AG09309 (cell line): ENCODE measurements at regions not wholly inside any gene's neighbourhood (a gene's known extent, or its start where the extent isn't known, plus 50 kb on each side); places are given as distances from the start of the nearest gene placed in this dataset.

Experiments
- DNase-seq: peaks from one replicate; pipeline ENCODE4 v3.0.0-alpha.2; 2010; ENCODE audit warnings: low read depth
- H3K4me3 ChIP-seq: 2 replicates; pipeline ENCODE4 v1.5.1; 2011; ENCODE audit warnings: mild to moderate bottlenecking, low read depth, low read length, moderate library complexity; ENCODE audit not compliant: control insufficient read depth
- CTCF ChIP-seq: IDR thresholded peaks from 2 replicates; pipeline ENCODE4 v1.5.1; 2011; ENCODE audit warnings: mild to moderate bottlenecking, low read depth, low read length, inconsistent platforms; ENCODE audit not compliant: insufficient read depth, control insufficient read depth; ENCODE audit errors: missing control alignments

- no peak overlapping the region for H3K4me3 ChIP-seq
- DNase-seq = no peak
- no peak for TF ChIP-seq CTCF
These were observed 61.3 kb upstream of the HEY2 start for GRCh38 chr6:125688138-125688537.

- TF ChIP-seq CTCF = no peak
- DNase-seq = no peak
- H3K4me3 ChIP-seq = no peak overlapping the region
These were observed 56.0 kb upstream of the HEY2 start for GRCh38 chr6:125693480-125693879.

- DNase-seq = no peak
- no peak overlapping the region for H3K4me3 ChIP-seq
- no peak for TF ChIP-seq CTCF
These were observed 49.8 kb upstream of the HEY2 start for GRCh38 chr6:125699591-125699990.
